ENCODE measurements at regions not wholly inside any gene's neighbourhood (a gene's known extent, or its start where the extent isn't known, plus 50 kb on each side); places are given as distances from the start of the nearest gene placed in this dataset.
A peak's percentile ranks its signal among the peaks of the same experiment; 100 is the strongest.

DNA sequence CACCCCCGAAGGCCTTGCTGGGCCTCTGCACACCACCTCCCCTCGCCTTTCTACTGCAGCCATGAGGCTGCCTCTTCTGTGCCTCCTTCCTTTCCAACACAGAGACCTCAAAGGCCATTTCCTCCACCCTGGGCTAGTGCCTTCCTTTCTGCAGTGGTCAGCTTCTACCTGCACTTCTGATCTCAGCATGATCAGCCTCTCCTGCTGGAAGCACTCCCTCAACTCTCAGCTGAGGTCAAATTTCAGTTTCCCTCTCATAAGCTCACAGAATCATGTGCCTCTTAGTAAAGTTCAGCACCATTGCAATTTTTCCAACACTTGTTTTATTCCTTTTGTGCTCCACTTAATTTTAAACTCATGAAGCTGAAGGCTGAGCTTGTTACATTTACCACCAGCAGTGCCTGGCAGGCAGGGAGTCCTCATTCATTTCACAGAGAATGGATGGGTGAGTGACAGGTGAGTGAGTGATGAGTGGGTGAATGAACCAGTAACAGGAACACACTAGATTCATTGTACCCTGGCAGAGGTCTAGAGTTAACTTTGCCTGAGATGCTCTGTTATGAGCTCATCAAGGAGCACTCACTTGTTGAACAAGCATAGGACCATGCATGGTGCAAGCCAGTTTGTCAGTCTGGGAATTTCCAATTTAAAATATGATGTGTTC is 124.0 kb upstream of the PRSS58 start:
- no peak for DNase-seq (ENCODE audit: low read depth in 4 of 6, low spot score in 6 of 6)
- Histone ChIP-seq H3K4me3 (ENCODE audit: low read depth, low read length) (no peak overlapping the region), H3K4me1 (ENCODE audit: control insufficient read depth, insufficient read depth, low read length) (peaks cover 6% of the 10 kb centered on the region), H3K36me3 (ENCODE audit: control insufficient read depth, insufficient read depth, low read length) (no peaks in the 10 kb centered on the region), H3K27me3 (ENCODE audit: control insufficient read depth, insufficient read depth, low read length) (no peaks in the 10 kb centered on the region), H3K27ac (ENCODE audit: low read depth, low read length) (no peak overlapping the region), H3K9me3 (ENCODE audit: control insufficient read depth, insufficient read depth, low read length) (no peaks in the 10 kb centered on the region)
- 86% methylated on average over 2 of the region's 2 CpGs for WGBS (ENCODE audit: insufficient coverage)

DNA sequence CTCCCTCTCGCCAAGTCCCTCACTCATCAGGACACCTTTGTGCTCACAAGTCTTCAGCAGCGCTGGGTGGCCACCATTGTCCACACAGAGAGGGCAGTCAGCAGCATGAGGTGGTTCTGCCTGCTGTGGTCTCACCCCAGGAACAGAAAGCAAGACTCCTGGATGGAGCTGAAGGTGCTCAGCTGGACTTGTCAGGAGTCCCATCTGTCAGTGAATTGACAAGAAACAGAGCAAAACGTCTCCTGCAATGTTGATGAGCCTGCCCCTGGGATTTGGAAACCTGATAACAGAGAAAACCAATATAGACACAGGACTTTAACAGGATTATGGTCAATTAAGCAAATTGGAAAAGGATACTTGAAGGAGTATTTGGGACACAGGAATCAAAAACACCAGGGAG is 122.2 kb upstream of the PRSS58 start:
- Histone ChIP-seq H3K4me3 (ENCODE audit: low read depth, low read length) (no peak overlapping the region), H3K4me1 (ENCODE audit: control insufficient read depth, insufficient read depth, low read length) (peaks cover 3% of the 10 kb centered on the region), H3K27me3 (ENCODE audit: control insufficient read depth, insufficient read depth, low read length) (no peaks in the 10 kb centered on the region), H3K36me3 (ENCODE audit: control insufficient read depth, insufficient read depth, low read length) (no peaks in the 10 kb centered on the region), H3K27ac (ENCODE audit: low read depth, low read length) (no peak overlapping the region), H3K9me3 (ENCODE audit: control insufficient read depth, insufficient read depth, low read length) (no peaks in the 10 kb centered on the region)
- WGBS (ENCODE audit: insufficient coverage): 81% methylated on average over 2 of the region's 3 CpGs
- no peak for DNase-seq (ENCODE audit: low read depth in 4 of 6, low spot score in 6 of 6)

DNA sequence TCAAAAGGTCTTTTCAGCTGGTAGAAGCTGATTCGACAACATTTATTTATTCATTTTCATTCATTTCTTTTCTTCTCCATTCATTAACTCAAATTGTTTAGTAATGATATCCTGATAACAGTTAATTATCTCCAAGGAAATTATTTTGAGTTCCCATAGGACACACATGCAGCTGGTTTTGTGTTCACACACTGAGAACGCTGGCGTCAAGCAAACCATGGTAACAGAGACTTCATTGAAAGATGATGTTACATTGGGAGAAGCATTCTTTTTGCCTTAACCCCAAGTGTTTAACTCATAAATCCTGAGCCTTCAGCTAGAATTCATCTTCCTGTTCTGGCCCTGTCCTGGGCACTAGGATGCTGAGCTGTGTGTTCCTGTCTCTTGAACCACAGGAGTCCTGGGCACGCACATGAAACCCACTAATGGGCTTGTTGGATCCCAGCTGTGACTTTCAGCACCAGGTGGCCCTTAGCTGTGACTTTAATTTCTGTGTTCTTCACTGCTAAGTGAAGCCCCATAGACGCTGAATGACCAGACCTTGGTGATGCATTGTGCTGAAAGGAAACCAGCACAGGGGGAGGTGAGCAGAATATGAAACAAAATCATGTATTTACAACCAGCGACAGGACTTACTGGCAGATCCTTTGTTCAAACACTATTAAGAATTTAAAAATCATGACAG is 121.5 kb upstream of the PRSS58 start:
- peaks cover 3% of the 10 kb centered on the region for H3K4me1 ChIP-seq (ENCODE audit: control insufficient read depth, insufficient read depth, low read length)
- no peak overlapping the region for H3K4me3 ChIP-seq (ENCODE audit: low read depth, low read length)
- no peaks in the 10 kb centered on the region for H3K36me3 ChIP-seq (ENCODE audit: control insufficient read depth, insufficient read depth, low read length)
- H3K9me3 ChIP-seq (ENCODE audit: control insufficient read depth, insufficient read depth, low read length): no peaks in the 10 kb centered on the region
- WGBS (ENCODE audit: insufficient coverage): 82% methylated on average over 1 of the region's 6 CpGs
- DNase-seq (ENCODE audit: low read depth in 4 of 6, low spot score in 6 of 6): peak in 2 of 6 donors; percentile 22 to 52
- no peak overlapping the region for H3K27ac ChIP-seq (ENCODE audit: low read depth, low read length)
- H3K27me3 ChIP-seq (ENCODE audit: control insufficient read depth, insufficient read depth, low read length): no peaks in the 10 kb centered on the region

DNA sequence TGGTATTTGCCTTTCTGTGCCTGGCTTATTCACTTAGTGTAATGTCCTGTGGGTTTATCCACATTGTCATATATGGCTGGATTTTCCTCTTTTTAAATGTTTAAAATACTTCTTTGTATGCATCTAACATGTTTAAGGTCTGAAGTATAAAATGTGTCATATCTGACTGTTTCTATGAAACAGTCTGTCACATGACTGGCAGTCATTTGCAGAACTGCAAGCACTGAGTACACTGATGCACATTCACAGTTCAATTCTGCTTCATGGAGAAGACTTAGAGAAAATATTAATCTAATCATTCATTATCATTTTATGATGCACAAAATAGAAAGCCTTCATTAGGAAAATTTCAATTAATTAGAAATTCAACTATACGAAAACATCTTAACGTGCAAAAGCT is 119.7 kb upstream of the PRSS58 start:
- H3K27me3 ChIP-seq (ENCODE audit: control insufficient read depth, insufficient read depth, low read length): no peaks in the 10 kb centered on the region
- H3K4me3 ChIP-seq (ENCODE audit: low read depth, low read length): no peak overlapping the region
- H3K9me3 ChIP-seq (ENCODE audit: control insufficient read depth, insufficient read depth, low read length): no peaks in the 10 kb centered on the region
- H3K27ac ChIP-seq (ENCODE audit: low read depth, low read length): no peak overlapping the region
- H3K36me3 ChIP-seq (ENCODE audit: control insufficient read depth, insufficient read depth, low read length): no peaks in the 10 kb centered on the region
- WGBS (ENCODE audit: insufficient coverage): no CpG with 5 or more reads among the region's 2 CpGs
- H3K4me1 ChIP-seq (ENCODE audit: control insufficient read depth, insufficient read depth, low read length): peaks cover 3% of the 10 kb centered on the region
- DNase-seq (ENCODE audit: low read depth in 4 of 6, low spot score in 6 of 6): no peak

DNA sequence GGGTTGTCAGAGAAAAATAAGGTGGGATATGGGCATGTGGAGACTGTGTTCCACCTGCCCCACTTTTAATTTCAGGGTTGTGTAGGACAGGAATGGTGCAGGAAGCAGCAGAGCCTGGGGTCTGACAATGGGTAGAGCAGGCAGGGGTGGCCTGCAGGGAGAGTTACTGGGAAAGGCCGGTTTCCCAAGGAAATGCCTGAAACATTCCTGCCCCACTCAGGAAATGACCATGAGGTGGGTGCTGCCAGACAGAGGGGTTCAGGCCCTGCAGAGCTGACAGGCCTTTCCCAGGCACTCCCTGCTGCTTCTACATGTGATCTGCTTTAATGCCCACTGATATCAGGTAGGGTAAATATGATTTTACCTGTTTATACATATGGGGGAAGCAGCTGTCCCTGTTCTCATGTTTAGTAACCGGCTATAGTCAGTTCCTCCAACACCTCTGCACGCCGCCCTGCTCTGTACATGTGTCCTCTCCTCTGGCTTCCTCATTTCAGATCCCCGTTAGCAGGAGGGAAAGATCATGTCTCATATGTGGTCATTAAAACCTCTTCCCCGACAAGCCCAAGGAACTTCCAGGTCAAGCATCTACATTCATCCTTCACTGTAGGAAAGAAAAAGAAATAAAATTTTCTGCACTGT is 118.6 kb upstream of the PRSS58 start:
- H3K36me3 ChIP-seq (ENCODE audit: control insufficient read depth, insufficient read depth, low read length): no peaks in the 10 kb centered on the region
- 65% methylated on average over 4 of the region's 6 CpGs for WGBS (ENCODE audit: insufficient coverage)
- no peak overlapping the region for H3K27ac ChIP-seq (ENCODE audit: low read depth, low read length)
- no peak overlapping the region for H3K4me3 ChIP-seq (ENCODE audit: low read depth, low read length)
- H3K4me1 ChIP-seq (ENCODE audit: control insufficient read depth, insufficient read depth, low read length): peaks cover 3% of the 10 kb centered on the region
- H3K9me3 ChIP-seq (ENCODE audit: control insufficient read depth, insufficient read depth, low read length): no peaks in the 10 kb centered on the region
- H3K27me3 ChIP-seq (ENCODE audit: control insufficient read depth, insufficient read depth, low read length): no peaks in the 10 kb centered on the region
- DNase-seq (ENCODE audit: low read depth in 4 of 6, low spot score in 6 of 6): no peak

DNA sequence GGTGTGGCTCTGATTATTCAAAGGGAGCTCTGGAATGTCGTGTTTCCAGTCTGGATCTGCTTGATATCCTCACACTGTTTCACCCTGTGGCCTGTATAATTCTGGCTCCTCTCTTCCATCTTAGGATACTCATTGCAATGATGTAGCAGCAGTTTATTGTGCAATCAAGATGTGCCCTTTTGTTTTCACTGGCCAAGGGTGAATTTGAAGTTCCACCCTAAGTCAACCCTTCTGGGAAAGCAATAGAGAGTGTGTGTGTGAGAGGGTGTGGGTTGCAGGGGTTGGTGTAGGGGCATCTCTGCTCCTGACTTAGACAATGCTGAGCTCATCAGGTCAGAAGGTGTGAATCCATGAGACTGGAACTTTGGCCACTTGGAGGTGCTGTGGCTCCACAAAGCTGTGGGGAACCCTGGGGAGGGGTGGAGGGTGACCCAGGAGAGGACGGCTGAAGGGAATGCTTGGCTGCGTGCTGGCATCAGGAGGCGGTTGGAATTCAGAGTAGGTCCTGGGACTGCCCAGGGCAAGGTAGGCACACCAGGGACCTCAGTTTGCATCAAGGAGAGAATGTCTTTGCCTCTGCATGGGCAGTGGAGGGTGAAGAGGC is 118.0 kb upstream of the PRSS58 start:
- 50% methylated on average over 4 of the region's 4 CpGs for WGBS (ENCODE audit: insufficient coverage)
- Histone ChIP-seq H3K27ac (ENCODE audit: low read depth, low read length) (no peak overlapping the region), H3K36me3 (ENCODE audit: control insufficient read depth, insufficient read depth, low read length) (no peaks in the 10 kb centered on the region), H3K4me1 (ENCODE audit: control insufficient read depth, insufficient read depth, low read length) (peaks cover 3% of the 10 kb centered on the region), H3K27me3 (ENCODE audit: control insufficient read depth, insufficient read depth, low read length) (no peaks in the 10 kb centered on the region), H3K4me3 (ENCODE audit: low read depth, low read length) (no peak overlapping the region), H3K9me3 (ENCODE audit: control insufficient read depth, insufficient read depth, low read length) (no peaks in the 10 kb centered on the region)
- DNase-seq (ENCODE audit: low read depth in 4 of 6, low spot score in 6 of 6): no peak

DNA sequence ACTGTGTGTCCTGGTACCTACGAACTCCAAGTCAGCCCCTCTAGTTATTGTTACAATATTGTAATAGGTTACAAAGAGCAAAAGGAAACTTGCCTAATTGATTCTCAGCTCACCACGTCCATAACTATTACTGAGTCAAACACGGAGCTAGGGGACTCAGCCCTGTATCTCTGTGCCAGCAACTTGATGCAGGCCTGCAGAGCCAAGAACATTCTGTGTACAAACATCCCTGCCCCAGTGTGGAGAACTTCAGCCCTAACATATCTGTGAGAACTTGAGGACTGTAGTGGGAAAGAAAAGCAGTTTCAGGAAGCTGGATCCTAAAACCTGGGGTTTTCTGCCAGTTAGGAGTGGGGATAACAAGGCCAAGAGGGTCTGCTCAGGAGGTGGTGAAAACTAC is 114.9 kb upstream of the PRSS58 start:
- Histone ChIP-seq H3K36me3 (ENCODE audit: control insufficient read depth, insufficient read depth, low read length) (no peaks in the 10 kb centered on the region), H3K9me3 (ENCODE audit: control insufficient read depth, insufficient read depth, low read length) (peaks cover 2% of the 10 kb centered on the region), H3K4me1 (ENCODE audit: control insufficient read depth, insufficient read depth, low read length) (peaks cover 3% of the 10 kb centered on the region), H3K4me3 (ENCODE audit: low read depth, low read length) (no peak overlapping the region), H3K27ac (ENCODE audit: low read depth, low read length) (no peak overlapping the region), H3K27me3 (ENCODE audit: control insufficient read depth, insufficient read depth, low read length) (no peaks in the 10 kb centered on the region)
- no peak for DNase-seq (ENCODE audit: low read depth in 4 of 6, low spot score in 6 of 6)
- 80% methylated on average over 1 of the region's 3 CpGs for WGBS (ENCODE audit: insufficient coverage)

DNA sequence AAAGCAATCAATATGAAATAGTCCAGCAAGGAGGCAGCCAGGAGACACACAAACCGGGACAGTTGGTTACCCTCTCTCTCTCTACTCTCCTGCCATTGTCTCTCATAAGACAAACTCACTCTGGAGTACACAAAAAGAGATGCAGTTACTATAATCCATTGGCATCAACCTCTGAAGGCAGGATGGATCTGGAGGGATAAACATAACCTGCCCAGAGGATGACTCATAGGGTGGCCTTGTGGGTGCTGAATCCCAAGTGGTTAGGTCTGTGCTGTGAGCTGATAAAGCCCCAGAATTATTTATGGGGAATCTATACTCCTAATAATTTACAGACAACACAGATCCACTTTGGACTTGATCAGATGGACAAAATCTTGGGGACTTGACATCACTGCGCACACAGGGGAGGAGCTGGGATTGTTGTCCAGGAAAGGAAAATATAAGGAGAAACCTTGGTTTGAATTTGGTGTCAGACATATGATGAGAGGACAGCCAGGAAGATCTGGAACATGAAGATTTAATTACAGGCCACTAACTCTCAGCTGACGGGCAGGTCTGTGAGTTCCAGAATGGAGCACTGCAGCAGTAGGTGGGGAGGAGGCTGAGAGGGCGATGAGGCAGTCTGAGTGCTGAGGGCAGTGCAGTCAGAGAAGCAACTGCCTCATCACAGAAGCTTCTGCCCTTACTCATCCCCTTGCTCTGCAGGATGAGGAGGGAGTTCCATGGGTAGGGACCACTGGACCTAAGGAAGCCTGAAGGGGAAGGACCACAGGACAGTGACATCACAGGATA is 113.9 kb upstream of the PRSS58 start:
- 100% methylated on average over 2 of the region's 4 CpGs for WGBS (ENCODE audit: insufficient coverage)
- peaks cover 3% of the 10 kb centered on the region for H3K4me1 ChIP-seq (ENCODE audit: control insufficient read depth, insufficient read depth, low read length)
- no peak overlapping the region for H3K4me3 ChIP-seq (ENCODE audit: low read depth, low read length)
- H3K9me3 ChIP-seq (ENCODE audit: control insufficient read depth, insufficient read depth, low read length): peaks cover 2% of the 10 kb centered on the region
- no peaks in the 10 kb centered on the region for H3K36me3 ChIP-seq (ENCODE audit: control insufficient read depth, insufficient read depth, low read length)
- no peak overlapping the region for H3K27ac ChIP-seq (ENCODE audit: low read depth, low read length)
- no peak for DNase-seq (ENCODE audit: low read depth in 4 of 6, low spot score in 6 of 6)
- no peaks in the 10 kb centered on the region for H3K27me3 ChIP-seq (ENCODE audit: control insufficient read depth, insufficient read depth, low read length)

DNA sequence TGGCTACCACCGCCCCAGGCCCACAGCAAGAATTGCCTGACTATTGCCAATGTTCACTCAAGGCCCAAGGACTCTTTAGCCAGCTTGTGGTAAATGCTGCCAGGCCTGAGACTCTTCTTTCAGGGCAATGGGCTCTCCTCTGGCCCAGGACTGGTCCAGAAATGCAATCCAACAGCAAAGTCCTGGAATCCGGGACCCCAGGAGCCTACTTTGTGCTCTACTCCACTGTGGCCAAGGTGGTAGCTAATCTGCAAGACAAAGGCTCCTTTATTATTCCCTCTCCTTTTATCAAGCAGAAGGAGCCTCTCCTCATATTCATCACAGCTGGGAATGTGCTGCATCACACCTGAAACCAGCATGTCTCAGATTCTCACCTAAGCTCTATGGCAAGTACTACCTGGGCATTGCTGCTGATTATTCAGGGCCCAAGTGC is 107.6 kb upstream of the PRSS58 start:
- no peaks in the 10 kb centered on the region for H3K36me3 ChIP-seq (ENCODE audit: control insufficient read depth, insufficient read depth, low read length)
- H3K4me3 ChIP-seq (ENCODE audit: low read depth, low read length): no peak overlapping the region
- H3K27ac ChIP-seq (ENCODE audit: low read depth, low read length): no peak overlapping the region
- DNase-seq (ENCODE audit: low read depth in 4 of 6, low spot score in 6 of 6): no peak
- WGBS (ENCODE audit: insufficient coverage): 87% methylated on average over 2 of the region's 2 CpGs
- no peaks in the 10 kb centered on the region for H3K27me3 ChIP-seq (ENCODE audit: control insufficient read depth, insufficient read depth, low read length)
- peaks cover 2% of the 10 kb centered on the region for H3K9me3 ChIP-seq (ENCODE audit: control insufficient read depth, insufficient read depth, low read length)
- H3K4me1 ChIP-seq (ENCODE audit: control insufficient read depth, insufficient read depth, low read length): no peaks in the 10 kb centered on the region

Measured in spinal cord (tissue), 9 donors.